Activated naive CD8-positive, alpha-beta T cell treated with anti-CD3 and anti-CD28 coated beads, Interleukin-2, amount 10 ng/mL, durations not matched to agents 7 days and 5 days (primary cell): ENCODE measurements at regions not wholly inside any gene's neighbourhood (a gene's known extent, or its start where the extent isn't known, plus 50 kb on each side); places are given as distances from the start of the nearest gene placed in this dataset.

Experiments used
- ATAC-seq: fragments of 150-1000 bp; cut with Tn5 transposase; one replicate; pipeline ENCODE4 v1.10.0; 2021; ENCODE audit warnings: low read depth, moderate library complexity
- POLR2A ChIA-PET: fragments of 350-600 bp; sonication (Branson Sonifier 250); formaldehyde crosslinking; loops from one replicate; lab custom pipeline; 2021; ENCODE audit warnings: antibody characterized with exemption; lab: Charles Lee
- DNase-seq: peaks from one replicate; pipeline ENCODE4 v3.0.0; 2021
- H3K27ac Mint-ChIP-seq: one replicate; pipeline ENCODE4 v1.8.0; 2022; ENCODE audit warnings: mild to moderate bottlenecking, mixed read lengths
- H3K27me3 Mint-ChIP-seq: one replicate; pipeline ENCODE4 v1.8.0; 2022; ENCODE audit warnings: mild to moderate bottlenecking, moderate library complexity, mixed read lengths
- H3K36me3 Mint-ChIP-seq: one replicate; pipeline ENCODE4 v1.8.0; 2021; ENCODE audit warnings: mild to moderate bottlenecking, mixed read lengths
- H3K4me1 Mint-ChIP-seq: one replicate; pipeline ENCODE4 v1.8.0; 2021; ENCODE audit warnings: mixed read lengths
- H3K4me3 Mint-ChIP-seq: one replicate; pipeline ENCODE4 v1.8.0; 2022; ENCODE audit warnings: mild to moderate bottlenecking, moderate library complexity, mixed read lengths
- H3K9me3 Mint-ChIP-seq: one replicate; pipeline ENCODE4 v1.8.0; 2021; ENCODE audit warnings: mixed read lengths

DNA sequence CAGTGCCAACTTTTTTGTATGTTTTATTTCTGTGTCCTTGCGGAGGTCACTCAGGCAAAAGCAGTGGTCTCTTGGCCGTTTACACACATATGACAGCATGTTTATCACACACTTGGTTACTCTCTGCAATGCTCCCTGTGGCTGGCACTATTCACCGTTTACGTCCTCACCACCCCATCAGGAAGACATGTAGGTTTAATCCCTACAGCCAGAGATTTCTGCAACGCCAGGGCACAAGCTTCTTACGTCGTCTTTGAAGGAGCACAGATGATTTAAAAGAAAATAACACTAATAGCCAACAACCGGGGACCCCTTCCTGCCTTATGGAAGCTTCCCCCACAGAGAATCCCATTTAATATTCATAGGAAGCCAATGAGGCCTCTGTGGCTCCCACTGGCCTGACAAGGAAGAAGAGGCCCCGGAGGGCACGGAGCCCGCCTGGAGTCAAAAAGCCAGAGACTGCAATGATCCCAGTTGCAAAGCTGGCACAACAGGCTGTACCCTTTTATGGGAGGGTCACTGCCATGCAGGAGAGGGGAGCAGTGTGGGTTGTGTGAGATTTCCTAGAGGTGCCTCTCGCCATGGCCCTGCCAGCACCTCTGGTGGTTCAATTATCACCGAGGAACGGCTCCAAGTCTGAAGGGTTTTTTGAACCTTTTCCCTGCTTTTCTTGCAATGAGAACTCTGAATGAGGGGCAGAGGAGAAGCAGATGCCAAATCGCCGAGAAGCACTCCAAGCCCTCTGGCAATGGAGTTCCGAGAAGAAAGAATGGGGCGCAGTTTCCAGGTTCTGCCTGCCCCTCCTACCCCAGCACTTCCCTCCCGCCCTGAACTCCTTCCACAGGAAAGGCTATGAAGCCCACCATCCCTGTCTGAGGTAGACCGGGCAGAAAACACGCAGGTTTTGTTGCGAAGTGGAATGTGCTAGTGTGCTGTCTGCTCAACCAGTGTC lies 96.2 kb downstream of the THBS2 start:
- Mint-ChIP-seq H3K9me3 (no peaks in the 10 kb centered on the region), H3K36me3 (no peaks in the 10 kb centered on the region), H3K27me3 (peaks cover 3% of the 10 kb centered on the region), H3K27ac (no peak overlapping the region), H3K4me1 (no peaks in the 10 kb centered on the region), H3K4me3 (no peak overlapping the region)
- POLR2A ChIA-PET, result no interaction called here
- ATAC-seq (no peak), DNase-seq (no peak)

- no peaks in the 10 kb centered on the region for H3K36me3 Mint-ChIP-seq
- ATAC-seq, result no peak
- no peaks in the 10 kb centered on the region for H3K4me1 Mint-ChIP-seq
- H3K9me3 Mint-ChIP-seq, result no peaks in the 10 kb centered on the region
- POLR2A ChIA-PET, result no interaction called here
- H3K4me3 Mint-ChIP-seq, result no peak overlapping the region
- no peak overlapping the region for H3K27ac Mint-ChIP-seq
- DNase-seq, result no peak
- H3K27me3 Mint-ChIP-seq, result peaks cover 3% of the 10 kb centered on the region
These were observed 96.9 kb downstream of the THBS2 start for GRCh38 chr6:169156793-169157147.

- Mint-ChIP-seq H3K36me3 (no peaks in the 10 kb centered on the region), H3K27ac (no peak overlapping the region), H3K9me3 (no peaks in the 10 kb centered on the region), H3K27me3 (peaks cover 6% of the 10 kb centered on the region), H3K4me3 (no peak overlapping the region), H3K4me1 (no peaks in the 10 kb centered on the region)
- ATAC-seq (no peak), DNase-seq (no peak)
- POLR2A ChIA-PET, result no interaction called here
These were observed 97.4 kb downstream of the THBS2 start for GRCh38 chr6:169156108-169156792.

- no peaks in the 10 kb centered on the region for H3K36me3 Mint-ChIP-seq
- H3K4me1 Mint-ChIP-seq, result no peaks in the 10 kb centered on the region
- no peak overlapping the region for H3K4me3 Mint-ChIP-seq
- no peak for DNase-seq
- peak overlapping the region; percentile 36 for H3K27ac Mint-ChIP-seq
- POLR2A ChIA-PET, result no interaction called here
- no peak for ATAC-seq
- peaks cover 8% of the 10 kb centered on the region for H3K27me3 Mint-ChIP-seq
- no peaks in the 10 kb centered on the region for H3K9me3 Mint-ChIP-seq
These were observed 98.2 kb downstream of the THBS2 start for GRCh38 chr6:169155481-169155880.

DNA sequence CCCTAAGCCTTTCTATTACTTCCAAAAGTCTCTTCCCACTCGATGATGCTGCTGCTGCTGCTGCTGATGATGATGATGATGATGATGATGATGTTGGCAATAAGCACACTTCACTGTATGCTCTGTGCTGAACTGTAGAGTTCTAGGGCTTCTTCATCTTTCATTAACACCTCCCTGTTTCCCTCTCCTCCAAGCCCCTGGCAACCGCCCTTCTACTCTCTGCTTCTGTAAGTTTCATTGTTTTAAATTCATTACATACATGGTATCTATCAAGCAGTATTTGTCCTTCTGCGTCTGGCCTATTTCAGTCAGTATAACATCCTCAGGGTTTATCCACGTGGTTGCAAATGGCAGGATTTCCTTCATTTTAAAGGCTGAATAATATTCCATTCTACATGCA lies 100.2 kb downstream of the THBS2 start:
- Mint-ChIP-seq H3K9me3 (peaks cover 5% of the 10 kb centered on the region), H3K27ac (no peak overlapping the region)

DNA sequence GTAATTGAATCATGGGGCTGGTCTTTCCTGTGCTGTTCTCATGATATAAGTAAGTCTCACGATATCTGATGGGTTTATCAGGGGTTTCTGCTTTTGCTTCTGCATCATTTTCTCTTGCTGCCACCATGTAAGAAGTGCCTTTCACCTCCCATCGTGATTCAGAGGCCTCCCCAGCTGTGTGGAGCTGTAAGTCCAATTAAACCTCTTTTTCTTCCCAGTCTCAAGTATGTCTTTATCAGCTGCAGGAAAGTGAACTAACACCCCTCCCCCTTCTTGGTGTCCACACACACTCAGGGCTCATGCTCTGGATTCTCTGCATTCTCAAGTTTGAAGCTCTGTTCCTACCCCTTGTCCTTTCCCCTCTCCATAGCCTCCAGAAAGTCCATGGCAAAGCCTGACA lies 107.1 kb downstream of the THBS2 start:
- no peaks in the 10 kb centered on the region for H3K4me1 Mint-ChIP-seq
- DNase-seq, result no peak
- ATAC-seq, result no peak
- peaks cover 8% of the 10 kb centered on the region for H3K9me3 Mint-ChIP-seq
- H3K27me3 Mint-ChIP-seq, result peaks cover 8% of the 10 kb centered on the region
- POLR2A ChIA-PET, result no interaction called here
- no peaks in the 10 kb centered on the region for H3K36me3 Mint-ChIP-seq
- no peak overlapping the region for H3K4me3 Mint-ChIP-seq
- no peak overlapping the region for H3K27ac Mint-ChIP-seq

More for the DNA sequence above, 100.2 kb downstream of the THBS2 start:
- ATAC-seq (no peak), DNase-seq (no peak)
- H3K36me3 Mint-ChIP-seq, result no peaks in the 10 kb centered on the region
- peaks cover 11% of the 10 kb centered on the region for H3K27me3 Mint-ChIP-seq
- POLR2A ChIA-PET, result no interaction called here
- no peaks in the 10 kb centered on the region for H3K4me1 Mint-ChIP-seq
- H3K4me3 Mint-ChIP-seq, result no peak overlapping the region

DNA sequence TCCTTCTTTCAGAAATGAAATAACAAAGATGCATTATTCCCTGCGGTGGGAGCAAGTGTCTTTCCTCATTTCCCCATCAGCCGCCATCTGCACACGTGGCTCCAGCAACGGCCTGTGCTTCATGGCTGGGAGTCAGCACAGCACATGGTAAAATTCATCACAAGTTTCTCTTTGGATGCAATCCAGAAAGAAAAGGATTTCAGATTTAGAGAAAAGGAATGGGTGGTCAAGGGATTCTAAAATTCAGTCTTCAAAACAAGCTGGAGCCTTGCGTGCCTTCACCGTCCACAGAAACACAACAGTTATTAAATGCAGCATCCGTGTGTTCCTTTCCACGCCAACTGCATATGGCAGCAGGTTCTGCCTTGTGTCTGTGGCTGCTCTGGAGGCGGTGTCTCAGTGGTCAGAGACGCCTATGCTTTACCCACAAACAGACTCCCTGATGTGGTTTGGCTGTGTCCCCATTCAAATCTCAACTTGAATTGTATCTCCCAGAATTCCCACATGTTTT lies 107.6 kb downstream of the THBS2 start:
- peaks cover 4% of the 10 kb centered on the region for H3K27me3 Mint-ChIP-seq
- H3K27ac Mint-ChIP-seq, result no peak overlapping the region
- POLR2A ChIA-PET, result no interaction called here
- H3K4me1 Mint-ChIP-seq, result no peaks in the 10 kb centered on the region
- DNase-seq (no peak), ATAC-seq (no peak)
- H3K36me3 Mint-ChIP-seq, result no peaks in the 10 kb centered on the region
- no peak overlapping the region for H3K4me3 Mint-ChIP-seq
- H3K9me3 Mint-ChIP-seq, result peaks cover 8% of the 10 kb centered on the region

GRCh38 chr6:169145496-169145895 lies 108.2 kb downstream of the THBS2 start:
- Mint-ChIP-seq H3K4me3 (no peak overlapping the region), H3K36me3 (no peaks in the 10 kb centered on the region), H3K27ac (no peak overlapping the region), H3K27me3 (peaks cover 3% of the 10 kb centered on the region), H3K4me1 (no peaks in the 10 kb centered on the region), H3K9me3 (peaks cover 8% of the 10 kb centered on the region)
- POLR2A ChIA-PET, result no interaction called here
- DNase-seq (no peak), ATAC-seq (no peak)

DNA sequence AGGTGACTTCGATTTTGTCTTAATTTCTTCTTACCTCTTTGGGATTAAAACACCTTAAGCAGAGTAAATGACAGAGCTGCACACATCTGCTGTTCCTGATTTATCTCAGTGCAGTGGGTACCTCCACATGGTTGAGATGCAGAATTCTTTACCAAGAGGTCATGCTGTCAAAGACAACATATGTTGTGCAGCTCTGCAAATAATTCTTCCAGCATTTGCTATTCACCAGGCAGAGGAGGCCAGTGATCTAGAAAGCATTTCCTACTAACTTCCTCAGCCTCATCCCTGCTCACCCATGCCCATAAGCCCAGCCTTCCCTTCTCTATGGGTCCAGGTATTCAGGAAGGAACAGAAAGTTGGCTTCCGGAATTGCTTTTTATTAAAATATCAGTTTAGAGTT lies 109.3 kb downstream of the THBS2 start:
- H3K27ac Mint-ChIP-seq, result no peak overlapping the region
- ATAC-seq, result no peak
- H3K9me3 Mint-ChIP-seq, result peaks cover 3% of the 10 kb centered on the region
- no peaks in the 10 kb centered on the region for H3K27me3 Mint-ChIP-seq
- no peaks in the 10 kb centered on the region for H3K36me3 Mint-ChIP-seq
- POLR2A ChIA-PET, result no interaction called here
- no peak for DNase-seq
- H3K4me3 Mint-ChIP-seq, result no peak overlapping the region
- H3K4me1 Mint-ChIP-seq, result no peaks in the 10 kb centered on the region

GRCh38 chr6:169142538-169142844 lies 111.2 kb downstream of the THBS2 start:
- H3K4me1 Mint-ChIP-seq, result no peaks in the 10 kb centered on the region
- H3K27ac Mint-ChIP-seq, result no peak overlapping the region
- ATAC-seq, result no peak
- no peaks in the 10 kb centered on the region for H3K27me3 Mint-ChIP-seq
- H3K4me3 Mint-ChIP-seq, result no peak overlapping the region
- H3K36me3 Mint-ChIP-seq, result no peaks in the 10 kb centered on the region
- DNase-seq, result no peak
- peaks cover 3% of the 10 kb centered on the region for H3K9me3 Mint-ChIP-seq
- POLR2A ChIA-PET, result no interaction called here

DNA sequence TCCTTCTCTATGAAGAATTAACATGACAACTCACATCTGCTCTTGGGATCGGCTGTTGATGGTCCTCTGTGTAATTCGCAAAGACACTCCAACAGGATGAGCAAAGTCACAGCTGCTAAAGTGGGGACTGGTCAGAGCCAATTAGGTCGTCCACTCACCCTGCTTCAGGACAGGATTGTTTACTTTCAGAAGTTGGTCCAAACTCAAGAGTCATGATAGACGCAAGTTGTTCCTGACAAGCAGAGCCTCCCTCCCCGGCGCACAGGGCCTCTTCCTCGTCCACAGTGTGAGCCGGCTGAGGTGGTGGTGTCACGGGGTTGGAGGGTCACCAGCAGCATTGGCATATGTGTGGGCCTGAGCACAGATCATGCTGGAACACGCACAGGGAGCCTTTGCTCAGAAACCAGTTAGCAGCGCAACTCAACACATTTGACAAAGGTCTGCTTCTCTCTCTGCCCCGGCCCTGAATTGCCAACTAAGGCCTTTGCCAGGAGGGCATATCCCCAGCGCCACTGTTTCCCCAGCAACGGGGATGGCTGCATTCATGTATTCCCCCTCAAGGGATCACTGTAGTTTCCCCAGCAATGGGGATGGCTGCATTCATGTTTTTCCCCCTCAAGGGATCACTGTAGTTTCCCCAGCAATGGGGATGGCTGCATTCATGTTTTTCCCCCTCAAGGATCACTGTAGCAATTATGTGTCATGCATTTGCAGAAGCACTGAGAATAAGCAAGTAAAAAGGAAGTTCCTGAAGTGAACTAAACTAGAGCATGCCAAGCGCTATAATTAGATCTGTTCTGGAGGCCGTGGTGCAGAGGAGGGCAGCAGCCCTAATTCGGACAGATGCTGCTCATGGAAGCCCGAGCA lies 111.7 kb downstream of the THBS2 start:
- Mint-ChIP-seq H3K36me3 (no peaks in the 10 kb centered on the region), H3K4me1 (no peaks in the 10 kb centered on the region), H3K27ac (no peak overlapping the region), H3K4me3 (no peak overlapping the region), H3K27me3 (no peaks in the 10 kb centered on the region), H3K9me3 (no peaks in the 10 kb centered on the region)
- DNase-seq, result no peak
- POLR2A ChIA-PET, result no interaction called here
- no peak for ATAC-seq

- Mint-ChIP-seq H3K27ac (no peak overlapping the region), H3K9me3 (peaks cover under 1% of the 10 kb centered on the region), H3K27me3 (peaks cover 8% of the 10 kb centered on the region), H3K4me1 (no peaks in the 10 kb centered on the region), H3K4me3 (no peak overlapping the region), H3K36me3 (no peaks in the 10 kb centered on the region)
- DNase-seq (no peak), ATAC-seq (no peak)
- POLR2A ChIA-PET, result no interaction called here
These were observed 112.6 kb downstream of the THBS2 start for GRCh38 chr6:169140986-169141495.
